Kidney capillary endothelial cell (primary cell): ENCODE measurements at regions not wholly inside any gene's neighbourhood (a gene's known extent, or its start where the extent isn't known, plus 50 kb on each side); places are given as distances from the start of the nearest gene placed in this dataset.
A peak's percentile ranks its signal among the peaks of the same experiment; 100 is the strongest.
"Not testable (repeated sequence)": the region's sequence is repeated elsewhere in the genome, so short reads cannot be mapped to it uniquely, and the experiment has no call there.

Experiments used
- DNase-seq: peaks from one replicate; pipeline ENCODE4 v3.0.0-alpha.2; 2018; ENCODE audit warnings: low spot score

DNA sequence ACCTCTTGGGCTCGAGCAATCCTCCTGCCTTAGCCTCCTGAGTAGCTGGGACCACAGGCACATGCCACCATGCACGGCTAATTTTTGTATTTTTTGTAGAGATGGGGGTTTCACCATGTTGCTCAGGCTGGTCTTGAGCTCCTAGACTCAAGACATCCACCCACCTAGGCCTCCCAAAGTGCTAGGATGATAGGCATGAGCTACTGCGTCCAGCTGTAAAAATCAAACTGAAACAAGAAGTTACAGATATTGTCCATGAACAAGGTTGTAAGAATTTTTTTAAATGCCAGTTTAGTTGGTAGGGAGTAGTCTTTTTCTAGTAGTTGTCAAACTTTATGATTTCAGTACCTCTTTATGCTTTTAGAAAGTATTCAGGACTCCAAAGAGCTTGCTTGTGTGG lies 424.4 kb upstream of the PMFBP1 start:
- DNase-seq = no peak

DNA sequence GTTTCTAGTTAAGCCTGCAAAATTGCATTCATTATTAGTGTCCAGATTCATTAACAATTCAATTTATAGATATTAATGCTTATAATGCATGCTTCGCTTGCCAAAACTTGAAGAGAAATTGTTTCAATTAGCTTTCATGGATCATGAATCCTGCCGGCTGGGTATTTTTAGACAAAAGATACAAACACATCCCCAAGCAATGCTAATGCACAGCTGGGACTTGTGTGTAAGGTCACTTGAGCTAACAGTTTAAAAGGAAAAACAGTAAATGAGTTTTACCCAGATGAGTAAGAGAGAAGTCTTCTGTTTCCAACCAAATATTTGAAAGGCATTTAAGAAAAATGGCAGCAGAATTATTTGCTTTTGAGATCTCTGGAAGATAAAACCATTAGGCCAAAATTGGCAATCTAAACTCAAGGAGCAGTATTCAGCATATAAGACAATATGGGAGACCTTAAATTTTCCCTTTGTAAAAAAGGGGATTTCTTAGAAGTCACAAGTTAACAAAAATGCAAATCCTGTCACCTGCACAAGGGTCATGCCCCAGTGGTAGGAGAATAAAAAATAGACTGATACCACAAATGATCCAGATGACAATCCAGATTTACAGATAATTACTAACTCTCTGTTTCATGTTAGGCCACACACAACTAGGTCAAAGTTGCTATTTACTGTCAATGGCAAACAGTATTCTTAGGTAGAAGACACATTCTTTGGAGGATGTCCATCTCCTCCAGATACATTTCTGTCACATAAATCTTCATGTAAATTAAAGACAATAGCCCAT lies 418.4 kb upstream of the PMFBP1 start:
- no peak for DNase-seq

DNA sequence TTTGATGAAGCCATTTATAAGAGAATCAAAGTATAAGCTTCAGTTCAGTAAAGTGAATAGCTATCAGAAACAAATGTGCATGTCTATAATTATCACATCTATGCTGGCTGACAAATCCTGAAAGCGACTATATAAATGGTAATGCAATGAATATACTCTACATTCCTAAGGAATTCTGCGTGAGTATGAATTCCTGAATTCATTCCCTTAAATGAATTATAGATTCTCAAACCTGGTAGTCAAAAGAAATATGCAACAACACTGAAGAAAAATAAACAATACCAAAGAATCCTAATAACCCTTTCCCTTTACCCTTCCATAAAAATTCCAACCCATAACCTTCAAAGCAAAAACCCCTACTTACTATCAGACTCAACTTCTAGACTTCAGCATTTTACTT lies 416.6 kb upstream of the PMFBP1 start:
- no peak for DNase-seq

DNA sequence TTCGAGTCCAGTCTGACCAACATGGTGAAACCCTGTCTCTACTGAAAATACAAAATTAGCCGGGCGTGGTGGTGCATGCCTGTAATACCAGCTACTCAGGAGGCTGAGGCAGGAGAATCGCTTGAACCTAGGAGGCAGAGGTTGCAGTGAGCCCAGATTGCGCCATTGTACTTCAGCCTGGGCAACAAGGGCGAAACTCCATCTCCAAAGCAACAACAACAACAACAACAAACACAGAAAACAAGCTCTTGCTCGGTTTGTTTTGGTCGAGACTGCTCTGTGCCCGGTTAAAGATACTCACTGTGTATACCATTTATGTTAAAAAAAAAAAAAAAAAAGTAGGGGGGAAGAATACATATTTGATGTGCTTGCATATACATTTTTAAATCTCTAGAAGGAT lies 406.1 kb upstream of the PMFBP1 start:
- DNase-seq = not testable (repeated sequence)

DNA sequence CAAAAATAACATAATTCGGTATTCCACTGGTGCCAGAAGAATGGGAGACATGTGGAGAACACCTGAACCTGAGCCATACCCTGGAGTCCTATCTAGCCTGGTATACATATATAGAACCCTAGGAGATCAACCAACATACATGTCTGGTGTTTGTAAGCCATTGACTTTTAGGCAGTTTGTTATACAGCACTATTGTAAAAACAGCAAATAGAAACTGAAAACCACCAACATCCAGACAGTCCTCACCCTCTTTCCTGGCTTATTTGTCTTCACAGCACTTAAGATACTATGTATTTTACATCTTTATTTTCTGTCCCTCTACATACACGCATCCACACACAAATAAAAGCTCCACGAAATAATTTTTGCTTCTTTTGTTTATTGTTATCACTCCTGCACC lies 404.2 kb upstream of the PMFBP1 start:
- DNase-seq = no peak

DNA sequence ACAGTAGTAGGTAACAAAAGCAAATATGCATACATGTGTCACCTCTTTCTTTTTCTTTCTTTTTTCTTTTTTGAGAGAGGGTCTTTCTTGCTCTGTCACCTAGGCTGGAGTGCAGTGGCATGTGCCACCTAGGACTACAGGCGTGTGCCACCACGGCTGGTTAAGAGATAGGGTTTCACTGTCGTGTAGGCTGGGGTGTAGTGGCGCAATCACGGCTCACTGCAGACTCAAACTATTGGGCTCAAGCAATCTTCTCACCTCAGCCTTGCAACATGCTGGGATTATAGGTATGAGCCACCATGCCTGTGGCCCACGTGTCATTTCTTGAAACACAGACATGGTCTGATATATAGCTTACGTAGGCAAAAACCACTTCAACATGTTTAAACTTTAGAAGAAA lies 397.7 kb upstream of the PMFBP1 start:
- DNase-seq = no peak

DNA sequence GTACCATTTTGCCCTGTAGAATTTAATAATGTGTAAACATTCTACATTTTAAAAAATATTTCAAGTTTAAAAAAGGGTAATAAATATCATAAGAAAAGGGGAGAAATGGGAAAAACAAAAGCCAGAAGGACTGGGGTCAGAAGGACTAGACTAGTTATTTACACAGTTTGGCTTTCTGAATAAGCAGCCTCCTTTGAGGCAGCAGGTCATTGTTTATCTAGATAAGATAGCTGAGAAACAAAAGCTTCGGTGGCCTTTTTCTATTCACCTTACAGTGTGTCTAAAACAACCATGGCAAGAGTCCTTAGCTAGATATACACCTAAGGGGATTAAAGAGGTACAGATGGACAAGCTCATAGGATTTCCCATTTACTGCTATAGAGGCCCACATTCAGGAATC lies 396.5 kb upstream of the PMFBP1 start:
- no peak for DNase-seq

DNA sequence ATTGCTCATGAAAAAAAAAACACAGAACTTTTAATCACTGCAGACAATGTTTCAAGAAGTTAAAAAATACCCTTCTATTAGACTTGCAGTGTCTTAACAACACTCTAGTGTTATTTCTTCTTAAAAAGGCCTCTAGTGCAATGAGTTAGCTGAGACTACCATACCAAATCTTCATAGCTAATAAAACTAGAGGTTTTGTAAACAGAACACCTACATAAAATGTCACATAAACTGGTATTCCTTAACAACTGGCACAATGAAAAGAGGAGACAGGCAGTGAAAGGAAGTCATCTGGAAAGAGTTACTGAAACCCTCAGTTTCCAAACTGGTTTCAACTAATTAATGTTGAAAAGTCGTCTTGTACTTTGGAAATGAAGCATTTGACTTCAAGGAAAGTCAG lies 394.2 kb upstream of the PMFBP1 start:
- no peak for DNase-seq

DNA sequence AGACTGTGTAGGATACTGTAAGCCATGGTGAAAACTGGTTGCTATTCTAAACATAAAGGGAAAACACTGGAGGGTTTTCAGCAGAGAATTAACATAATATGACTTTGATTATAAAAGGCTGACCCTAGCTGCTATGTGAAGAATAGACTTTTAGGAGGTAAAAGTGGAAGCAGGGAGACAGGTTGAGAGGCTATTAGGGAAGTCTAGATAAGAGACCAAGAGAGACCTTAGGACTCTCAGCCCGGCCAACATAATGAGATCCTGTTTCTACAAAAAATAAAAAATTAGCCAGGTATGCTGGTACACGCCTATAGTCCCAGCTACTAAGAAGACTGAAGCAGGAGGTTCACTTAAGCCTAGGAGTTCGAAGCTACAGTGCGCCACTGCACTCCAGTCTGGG lies 393.2 kb upstream of the PMFBP1 start:
- no peak for DNase-seq

DNA sequence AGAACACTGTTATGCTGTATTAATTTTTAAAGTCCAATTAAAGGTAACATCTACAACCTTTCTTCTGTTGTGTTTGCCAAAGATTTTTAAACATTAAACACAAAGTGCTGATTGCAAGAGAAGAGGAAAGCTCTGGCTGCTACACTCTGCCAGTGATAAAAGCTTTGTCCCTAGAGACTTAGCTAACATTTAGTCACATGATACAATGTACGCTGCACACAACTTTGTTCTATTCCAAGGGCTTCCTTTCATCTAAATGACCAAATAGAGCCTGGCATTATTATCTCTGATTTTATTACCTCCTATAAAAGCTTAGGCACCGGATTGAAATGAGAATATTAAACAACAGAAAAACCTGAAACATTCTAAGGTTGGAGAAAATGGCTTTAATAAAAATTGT lies 388.7 kb upstream of the PMFBP1 start:
- no peak for DNase-seq

DNA sequence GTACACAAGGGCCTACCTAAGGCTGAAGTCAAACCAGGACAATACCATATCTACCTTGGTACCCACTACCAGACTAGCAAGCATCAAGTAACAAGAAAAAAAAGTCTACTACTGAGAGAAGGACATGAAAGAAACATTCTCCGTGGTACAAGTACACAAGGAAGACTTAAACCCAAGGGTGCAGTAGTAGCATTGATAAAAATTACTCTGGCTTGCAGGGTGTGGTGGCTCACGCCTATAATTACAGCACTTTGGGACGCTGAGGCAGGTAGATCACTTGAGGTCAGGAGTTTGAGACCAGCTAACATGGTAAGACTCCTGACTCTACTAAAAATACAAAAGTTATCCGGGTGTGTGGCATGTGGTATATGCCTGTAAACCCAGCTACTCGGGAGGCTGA lies 386.5 kb upstream of the PMFBP1 start:
- no peak for DNase-seq

DNA sequence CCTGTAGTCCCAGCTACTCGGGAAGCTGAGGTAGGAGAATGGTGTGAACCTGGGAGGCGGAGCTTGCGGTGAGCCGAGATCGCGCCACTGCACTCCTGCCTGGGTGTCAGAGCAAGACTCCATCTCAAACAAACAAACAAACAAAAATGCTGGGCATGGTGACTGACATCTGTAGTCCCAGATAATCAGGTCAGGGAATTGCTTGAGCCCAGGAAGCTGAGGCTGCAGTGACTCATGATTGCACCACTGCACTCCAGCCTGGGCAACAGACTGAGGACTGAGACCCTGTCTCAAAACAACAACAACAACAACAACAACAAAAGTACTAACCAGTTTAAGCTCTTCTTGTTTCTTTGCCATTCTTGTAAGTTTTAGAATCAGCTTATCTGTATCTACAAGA lies 383.0 kb upstream of the PMFBP1 start:
- no peak for DNase-seq

DNA sequence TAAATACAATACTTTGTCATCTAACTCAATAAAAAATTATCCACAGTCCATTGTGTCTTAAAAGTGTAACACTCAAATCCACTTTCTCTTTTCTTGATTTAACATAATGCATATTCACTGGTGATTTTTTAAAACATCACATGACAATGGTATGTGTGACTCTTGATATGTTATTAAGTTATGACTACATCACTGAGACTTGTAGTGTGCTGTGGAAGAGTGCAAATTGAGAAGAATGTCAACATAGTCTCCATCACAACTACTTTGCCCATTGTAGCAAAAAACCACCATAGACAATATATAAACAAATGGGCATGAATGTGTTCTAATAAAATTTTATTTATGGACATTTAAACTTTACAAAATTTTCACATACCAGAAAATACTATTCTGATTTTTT lies 380.7 kb upstream of the PMFBP1 start:
- DNase-seq = no peak

DNA sequence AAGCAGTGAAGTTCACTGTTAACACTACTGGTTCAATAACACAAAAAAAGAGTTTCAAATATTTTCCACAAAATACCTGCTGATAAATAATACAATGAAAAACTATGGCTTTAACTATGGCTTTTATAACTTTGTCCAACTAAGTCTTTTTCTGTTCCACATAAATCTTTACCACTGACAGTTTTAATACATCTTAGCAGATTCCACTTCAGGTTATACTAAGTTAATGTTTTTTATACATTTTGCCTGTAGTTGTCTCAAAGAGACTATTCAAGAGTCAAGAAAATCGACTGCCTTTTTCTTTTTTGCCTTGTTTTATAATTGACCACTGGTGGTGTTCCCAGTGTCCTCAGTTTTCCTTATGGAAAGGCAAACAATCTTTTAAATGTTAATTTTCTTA lies 379.7 kb upstream of the PMFBP1 start:
- no peak for DNase-seq

DNA sequence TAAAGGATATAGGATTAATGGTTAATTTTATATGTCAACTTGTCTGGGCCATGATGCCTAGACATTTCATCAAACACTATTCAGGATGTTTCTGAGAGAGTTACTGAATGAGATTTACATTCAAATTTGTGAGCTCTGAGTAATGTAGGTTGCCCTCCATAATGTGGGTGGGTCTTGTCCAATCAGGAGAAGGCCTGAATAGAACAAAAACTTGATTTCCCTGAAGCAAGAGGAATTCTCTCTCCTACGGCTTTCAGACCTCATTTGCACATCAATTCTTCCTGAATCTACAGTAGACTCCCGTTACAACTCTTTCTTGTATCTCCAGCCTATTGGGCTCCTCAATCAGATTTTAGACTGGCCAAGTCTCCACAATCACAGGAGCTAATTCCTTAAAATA lies 377.9 kb upstream of the PMFBP1 start:
- DNase-seq = no peak

DNA sequence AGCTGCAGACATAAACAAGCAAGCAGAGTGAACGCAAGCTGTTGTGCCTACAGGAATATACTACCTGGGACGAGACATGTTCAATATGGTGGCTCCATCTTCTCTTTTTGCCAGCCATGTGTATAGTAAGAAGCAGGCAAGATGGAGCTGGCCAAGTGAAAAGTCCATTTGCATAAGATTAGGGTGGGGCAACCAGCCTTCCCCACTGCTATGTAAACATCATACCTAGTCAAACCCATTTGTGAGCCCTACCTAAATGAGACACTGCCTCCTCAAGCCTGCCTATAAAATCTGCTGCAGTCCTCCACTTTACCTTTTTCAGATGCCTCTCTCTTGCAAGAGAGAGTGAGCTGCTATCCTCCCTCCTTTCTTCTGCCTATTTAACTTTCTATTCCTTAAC lies 370.1 kb upstream of the PMFBP1 start:
- DNase-seq = no peak

DNA sequence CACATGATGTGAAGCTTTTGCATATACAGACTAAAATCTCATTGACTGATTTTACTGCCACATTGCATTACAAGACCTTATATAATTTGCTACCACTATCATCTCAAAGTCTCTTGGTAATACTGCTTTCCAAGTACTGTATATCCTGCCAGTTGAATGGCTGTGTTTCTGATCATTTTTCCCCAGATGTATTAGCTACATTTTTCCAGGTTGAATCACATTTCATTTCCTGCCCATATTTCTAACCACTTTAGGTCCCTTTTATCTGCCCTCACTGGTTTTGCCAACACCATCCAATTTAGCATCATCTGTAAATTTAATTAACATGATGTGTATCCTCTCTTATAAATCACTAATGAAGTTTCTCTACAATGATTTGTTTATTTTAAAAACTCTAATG lies 365.7 kb upstream of the PMFBP1 start:
- DNase-seq = peak; percentile 60

DNA sequence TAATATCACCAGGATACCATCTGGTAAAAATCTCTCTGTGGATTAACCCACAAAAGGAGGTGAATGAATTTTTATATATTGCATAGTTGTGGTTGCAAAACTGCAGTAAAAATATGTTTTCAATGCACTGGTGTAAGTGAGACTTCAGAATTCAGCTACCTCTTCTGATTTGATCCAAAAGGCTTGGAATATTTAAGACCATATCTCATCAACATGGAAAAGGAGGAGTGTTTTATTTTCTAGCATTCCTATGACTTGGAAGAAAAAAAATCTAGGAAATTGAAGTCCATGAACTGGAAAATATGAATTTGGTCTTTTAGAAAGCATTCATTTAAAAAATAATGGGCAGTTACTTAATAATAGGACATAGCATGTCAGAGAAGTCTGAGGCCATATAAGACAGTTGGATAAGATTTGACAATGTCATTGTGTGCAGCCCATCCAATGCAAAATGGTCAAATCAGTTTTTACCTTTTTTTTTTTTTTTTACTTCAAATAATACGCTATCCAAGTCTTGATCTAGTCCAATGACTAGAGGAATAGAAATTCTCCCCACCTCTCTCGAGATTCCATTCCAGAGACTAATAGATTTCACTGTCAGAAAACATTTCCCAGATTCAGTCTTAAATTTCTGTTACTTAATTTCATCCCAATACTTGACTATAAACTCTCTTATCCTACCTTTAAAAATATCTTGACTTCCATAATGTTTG lies 364.9 kb upstream of the PMFBP1 start:
- no peak for DNase-seq

DNA sequence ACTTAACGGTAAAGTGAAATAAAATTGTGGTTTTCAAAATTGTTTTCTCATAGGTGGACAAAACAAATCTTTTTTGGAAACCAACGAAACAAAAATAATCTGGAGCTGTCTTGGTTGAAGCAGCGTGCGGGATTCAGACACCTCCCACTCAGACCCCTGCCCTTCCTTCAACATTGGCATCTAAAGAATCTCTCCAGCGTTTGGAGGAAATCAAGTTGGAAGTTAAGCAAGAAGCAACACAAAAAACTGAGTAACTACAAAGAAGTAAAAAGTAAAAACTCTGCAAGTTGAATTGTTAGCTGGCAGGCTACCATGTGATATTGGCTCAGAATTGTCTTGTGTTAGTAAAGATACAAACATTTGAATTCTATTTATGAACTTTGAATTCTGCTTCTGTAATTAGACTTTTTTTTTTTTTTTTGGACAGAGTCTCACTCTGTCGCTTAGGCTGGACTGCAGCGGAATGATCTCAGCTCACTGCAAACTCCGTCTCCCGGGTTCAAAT lies 361.0 kb upstream of the PMFBP1 start:
- no peak for DNase-seq

DNA sequence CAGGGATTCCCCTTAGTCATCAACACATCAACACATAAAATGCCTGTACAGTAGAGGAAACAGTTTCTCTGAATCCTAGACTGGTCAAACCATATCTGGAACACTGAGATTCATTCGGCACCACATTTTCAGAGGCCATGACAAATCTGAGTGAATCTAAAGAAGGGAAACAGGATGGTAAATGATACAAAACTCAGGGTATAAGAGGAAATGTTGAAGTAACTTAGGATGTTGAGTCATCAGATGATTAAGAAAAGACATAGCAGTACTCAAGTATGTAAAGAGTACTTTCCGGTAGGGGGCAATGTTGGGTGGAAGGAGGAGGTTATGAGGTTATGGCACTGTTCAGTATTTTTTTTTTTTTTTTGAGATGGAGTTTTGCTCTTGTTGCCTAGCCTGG lies 358.5 kb upstream of the PMFBP1 start:
- peak; percentile 93 for DNase-seq

DNA sequence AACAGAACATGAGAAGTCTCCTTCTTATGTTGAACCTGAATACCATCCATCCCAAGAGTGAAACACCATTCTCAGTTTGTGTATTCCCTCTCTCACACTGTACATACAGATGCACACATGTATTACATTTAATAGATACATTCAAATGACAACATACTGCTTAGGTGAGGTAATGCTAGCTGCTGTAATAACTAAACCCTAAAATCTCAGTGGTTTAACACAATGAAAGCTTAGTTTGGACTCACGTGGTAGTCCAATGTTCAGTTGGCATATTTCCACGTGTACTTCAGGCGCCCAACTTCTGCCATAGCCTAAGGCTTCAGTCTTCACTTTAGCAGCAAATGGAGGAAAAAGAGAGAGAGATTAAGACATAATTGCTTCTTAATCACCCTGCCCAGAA lies 351.1 kb upstream of the PMFBP1 start:
- DNase-seq = no peak

DNA sequence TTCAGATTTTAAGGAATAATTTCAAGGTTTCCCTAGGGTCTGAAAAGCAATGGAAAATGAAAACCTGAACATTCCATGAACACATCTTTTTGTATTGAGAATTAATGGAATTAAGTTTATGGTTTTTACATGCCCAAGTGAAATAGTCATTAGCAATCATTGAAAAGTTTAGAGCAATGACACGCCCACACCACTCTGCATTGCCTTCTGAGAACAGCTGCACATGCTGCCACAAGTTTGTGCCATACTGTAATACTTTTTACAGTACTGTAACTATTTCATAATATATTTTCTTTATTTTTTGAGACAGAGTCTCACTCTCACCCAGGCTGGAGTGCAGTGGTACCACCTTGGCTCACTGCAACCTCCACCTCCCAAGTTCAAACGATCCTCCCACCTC lies 345.2 kb upstream of the PMFBP1 start:
- DNase-seq = no peak

DNA sequence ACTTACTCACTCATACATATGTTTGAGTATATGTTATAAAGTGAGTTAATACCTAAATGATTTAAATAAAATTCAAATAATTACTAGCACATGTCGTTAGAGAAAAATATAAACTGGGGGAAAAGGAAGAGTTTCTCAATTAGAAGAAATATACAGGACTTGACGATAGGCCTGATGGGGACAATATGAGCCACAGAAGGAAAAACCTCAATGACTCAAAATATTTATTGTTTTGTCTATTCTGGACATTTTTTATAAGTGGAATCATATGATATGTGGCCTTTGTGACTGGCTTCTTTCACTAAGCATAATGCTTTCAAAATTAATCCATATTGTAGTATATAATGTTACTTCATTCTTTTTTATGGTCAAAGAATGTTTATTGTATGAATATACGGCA lies 339.2 kb upstream of the PMFBP1 start:
- DNase-seq = no peak

DNA sequence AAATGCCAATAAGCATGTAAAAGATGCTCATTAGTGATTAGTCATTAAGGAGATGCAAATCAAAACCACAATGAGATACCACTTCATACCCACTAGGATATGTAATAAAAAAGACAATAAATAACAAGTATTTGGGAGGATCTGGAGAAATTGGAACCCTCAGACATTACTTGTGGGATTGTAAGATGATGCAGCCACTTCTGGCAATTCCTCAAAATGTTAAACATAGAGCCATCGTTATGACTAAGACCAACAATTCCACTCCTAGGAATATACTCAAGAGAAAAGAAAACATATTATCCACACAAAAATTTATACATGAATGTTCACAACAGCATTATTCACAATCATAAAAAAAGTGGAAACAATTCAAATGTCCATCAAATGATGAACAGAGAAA lies 336.2 kb upstream of the PMFBP1 start:
- DNase-seq = no peak
